DND-41 (cell line): ENCODE measurements at regions not wholly inside any gene's neighbourhood (a gene's known extent, or its start where the extent isn't known, plus 50 kb on each side); places are given as distances from the start of the nearest gene placed in this dataset.

ENCODE experiments used
- ATAC-seq: fragments of 200-7000 bp; cut with Tn5 transposase; 3 replicates; pipeline ENCODE4 v1.9.1; 2021; ENCODE audit warnings: low read depth; ENCODE audit not compliant: insufficient read depth
- DNase-seq: peaks from one replicate; pipeline ENCODE4 v3.0.0-alpha.2; 2020
- H2AFZ ChIP-seq: 2 replicates; pipeline ENCODE4 v1.6.0; 2012; ENCODE audit warnings: low read depth, low read length
- H3K27ac ChIP-seq: 2 replicates; pipeline ENCODE4 v1.5.1; 2012; ENCODE audit warnings: low read length, inconsistent platforms
- H3K27me3 ChIP-seq: fragments of 200-600 bp; sonication (generic); 2 replicates; pipeline ENCODE4 v1.6.0; 2012; ENCODE audit warnings: low read length, mild to moderate bottlenecking, inconsistent platforms; ENCODE audit not compliant: insufficient read depth, poor library complexity
- H3K36me3 ChIP-seq: 2 replicates; pipeline ENCODE4 v1.5.1; 2012; ENCODE audit warnings: low read length, inconsistent platforms; ENCODE audit not compliant: insufficient read depth
- H3K4me1 ChIP-seq: 2 replicates; pipeline ENCODE4 v1.5.1; 2012; ENCODE audit warnings: mild to moderate bottlenecking, low read length; ENCODE audit not compliant: insufficient read depth
- H3K4me2 ChIP-seq: 2 replicates; pipeline ENCODE4 v1.6.0; 2012; ENCODE audit warnings: mild to moderate bottlenecking, moderate library complexity, low read length, inconsistent platforms; ENCODE audit not compliant: insufficient read depth
- H3K4me3 ChIP-seq, 2 experiments: fragments of 200-600 bp in 1 of 2; shearing (Covaris generic) in 1 of 2; 2 replicates each; pipeline ENCODE4 v1.5.1; 2012 to 2016; ENCODE audit warnings: inconsistent platforms in 2 of 2, low read length in 2 of 2, mild to moderate bottlenecking in 2 of 2, low read depth in 1 of 2, moderate library complexity in 1 of 2
- H3K79me2 ChIP-seq: 2 replicates; pipeline ENCODE4 v1.6.0; 2012; ENCODE audit warnings: low read length, inconsistent platforms; ENCODE audit not compliant: insufficient read depth
- H3K9ac ChIP-seq: 2 replicates; pipeline ENCODE4 v1.6.0; 2012; ENCODE audit warnings: low read depth, mild to moderate bottlenecking, inconsistent platforms, low read length, moderate library complexity
- H3K9me3 ChIP-seq: 2 replicates; pipeline ENCODE4 v1.5.1; 2012; ENCODE audit warnings: low read length, moderate library complexity, mild to moderate bottlenecking, inconsistent platforms; ENCODE audit not compliant: insufficient read depth, severe bottlenecking
- H4K20me1 ChIP-seq: 2 replicates; pipeline ENCODE4 v1.6.0; 2012; ENCODE audit warnings: low read length; ENCODE audit not compliant: insufficient read depth
- EZH2 ChIP-seq: IDR thresholded peaks from 3 replicates; pipeline ENCODE4 v1.6.1; 2012; ENCODE audit warnings: borderline replicate concordance, low read depth, mild to moderate bottlenecking, moderate library complexity, low read length, inconsistent platforms; ENCODE audit not compliant: severe bottlenecking
- TF ChIP-seq, protein P1 (sequence below): IDR thresholded peaks from 2 replicates; pipeline ENCODE4 v1.5.1; 2012; ENCODE audit warnings: borderline replicate concordance, low read length, moderate library complexity, mild to moderate bottlenecking; ENCODE audit not compliant: poor library complexity, severe bottlenecking; ENCODE audit errors: extremely low read depth

DNA sequence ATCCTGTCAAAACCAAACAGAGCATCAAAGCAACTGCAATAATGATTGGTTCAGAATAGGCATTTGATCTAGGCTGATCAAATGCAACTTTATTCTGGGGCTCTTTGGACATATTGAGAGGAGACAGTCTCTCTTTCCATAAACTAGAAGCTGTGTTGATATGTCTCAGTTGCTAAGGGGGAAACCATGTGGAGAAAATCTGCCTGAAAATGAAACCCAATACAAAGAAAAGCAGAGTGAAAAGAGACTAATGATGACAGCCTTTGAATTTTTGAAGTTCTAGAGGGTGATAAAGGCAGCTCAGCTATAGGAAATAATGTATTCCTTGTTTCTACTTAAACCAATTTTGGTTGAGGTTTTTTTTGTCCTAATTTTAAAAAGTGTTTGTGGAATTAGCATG lies 941.8 kb upstream of the POT1 start:
- no peaks in the 10 kb centered on the region for H3K27me3 ChIP-seq
- no peak overlapping the region for H3K4me2 ChIP-seq
- DNase-seq (no peak), ATAC-seq (no peak)
- no peak overlapping the region for H2AFZ ChIP-seq
- no peaks in the 10 kb centered on the region for H3K36me3 ChIP-seq
- no peaks in the 10 kb centered on the region for H4K20me1 ChIP-seq
- TF ChIP-seq, protein P1, sequence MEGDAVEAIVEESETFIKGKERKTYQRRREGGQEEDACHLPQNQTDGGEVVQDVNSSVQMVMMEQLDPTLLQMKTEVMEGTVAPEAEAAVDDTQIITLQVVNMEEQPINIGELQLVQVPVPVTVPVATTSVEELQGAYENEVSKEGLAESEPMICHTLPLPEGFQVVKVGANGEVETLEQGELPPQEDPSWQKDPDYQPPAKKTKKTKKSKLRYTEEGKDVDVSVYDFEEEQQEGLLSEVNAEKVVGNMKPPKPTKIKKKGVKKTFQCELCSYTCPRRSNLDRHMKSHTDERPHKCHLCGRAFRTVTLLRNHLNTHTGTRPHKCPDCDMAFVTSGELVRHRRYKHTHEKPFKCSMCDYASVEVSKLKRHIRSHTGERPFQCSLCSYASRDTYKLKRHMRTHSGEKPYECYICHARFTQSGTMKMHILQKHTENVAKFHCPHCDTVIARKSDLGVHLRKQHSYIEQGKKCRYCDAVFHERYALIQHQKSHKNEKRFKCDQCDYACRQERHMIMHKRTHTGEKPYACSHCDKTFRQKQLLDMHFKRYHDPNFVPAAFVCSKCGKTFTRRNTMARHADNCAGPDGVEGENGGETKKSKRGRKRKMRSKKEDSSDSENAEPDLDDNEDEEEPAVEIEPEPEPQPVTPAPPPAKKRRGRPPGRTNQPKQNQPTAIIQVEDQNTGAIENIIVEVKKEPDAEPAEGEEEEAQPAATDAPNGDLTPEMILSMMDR = no peak
- TF ChIP-seq EZH2 = no peak
- H3K79me2 ChIP-seq = no peaks in the 10 kb centered on the region
- no peak overlapping the region for H3K9ac ChIP-seq
- no peaks in the 10 kb centered on the region for H3K9me3 ChIP-seq
- H3K4me1 ChIP-seq = no peaks in the 10 kb centered on the region
- no peak overlapping the region for H3K4me3 ChIP-seq
- H3K27ac ChIP-seq = no peak overlapping the region

DNA sequence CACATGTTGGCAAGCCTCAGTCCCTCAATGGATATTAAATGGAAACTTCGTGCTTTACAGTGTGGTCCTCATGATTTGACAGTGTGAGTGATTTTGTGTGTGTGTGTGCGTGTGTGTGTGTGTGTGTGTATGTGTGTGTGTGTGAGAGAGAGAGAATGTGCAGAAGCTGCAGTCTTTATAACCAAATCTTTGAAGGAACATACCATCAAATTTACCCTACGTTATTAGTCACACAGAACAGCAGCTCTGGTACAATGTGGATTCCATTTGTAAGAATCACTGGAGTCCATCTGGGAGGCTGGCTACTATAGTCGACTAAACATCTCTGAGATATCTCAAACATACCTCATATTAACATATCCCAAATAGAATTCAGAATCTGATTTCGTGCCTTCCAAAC lies 928.0 kb upstream of the POT1 start:
- Histone ChIP-seq H3K4me1 (no peaks in the 10 kb centered on the region), H3K79me2 (no peaks in the 10 kb centered on the region), H4K20me1 (no peaks in the 10 kb centered on the region), H3K4me3 (no peak overlapping the region), H2AFZ (no peak overlapping the region), H3K9me3 (no peaks in the 10 kb centered on the region), H3K4me2 (no peak overlapping the region), H3K27me3 (no peaks in the 10 kb centered on the region), H3K9ac (no peak overlapping the region), H3K36me3 (no peaks in the 10 kb centered on the region), H3K27ac (no peak overlapping the region)
- DNase-seq (no peak), ATAC-seq (no peak)
- no peak for TF ChIP-seq EZH2
- TF ChIP-seq, protein P1 = no peak

DNA sequence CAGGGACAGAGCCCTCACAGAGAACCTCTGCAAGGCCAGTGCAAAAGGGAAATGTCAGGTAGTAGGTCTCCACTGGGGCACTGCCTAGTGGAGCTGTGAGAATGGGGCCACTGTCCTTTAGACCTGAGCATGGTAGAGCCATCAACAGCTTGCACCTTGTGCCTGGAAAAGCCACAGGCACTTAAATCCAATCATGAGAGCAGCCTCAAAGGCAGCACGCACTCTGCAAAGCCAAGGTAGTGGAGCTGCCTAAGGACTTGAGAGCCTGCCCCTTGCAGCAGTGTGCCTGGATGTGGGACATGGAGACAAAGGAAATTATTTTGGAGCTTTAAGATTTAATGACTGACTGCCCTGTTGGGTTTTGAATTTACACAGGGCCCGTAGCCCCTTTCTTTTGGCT lies 918.5 kb upstream of the POT1 start:
- H3K27ac ChIP-seq = no peak overlapping the region
- no peak for DNase-seq

More for the DNA sequence above, 918.5 kb upstream of the POT1 start:
- H3K79me2 ChIP-seq = no peaks in the 10 kb centered on the region
- TF ChIP-seq EZH2 = no peak
- TF ChIP-seq, protein P1 = no peak
- no peaks in the 10 kb centered on the region for H3K4me1 ChIP-seq
- no peaks in the 10 kb centered on the region for H3K27me3 ChIP-seq
- no peak overlapping the region for H3K9ac ChIP-seq
- H4K20me1 ChIP-seq = no peaks in the 10 kb centered on the region
- ATAC-seq = no peak
- no peak overlapping the region for H3K4me3 ChIP-seq
- no peak overlapping the region for H3K4me2 ChIP-seq
- no peaks in the 10 kb centered on the region for H3K9me3 ChIP-seq
- H2AFZ ChIP-seq = no peak overlapping the region
- H3K36me3 ChIP-seq = no peaks in the 10 kb centered on the region
